Neural progenitor cell (in vitro differentiated cells): ENCODE measurements at regions not wholly inside any gene's neighbourhood (a gene's known extent, or its start where the extent isn't known, plus 50 kb on each side); places are given as distances from the start of the nearest gene placed in this dataset.
"Not testable (repeated sequence)": the region's sequence is repeated elsewhere in the genome, so short reads cannot be mapped to it uniquely, and the experiment has no call there.

Experiments
- DNase-seq: peaks from one replicate; pipeline ENCODE4 v3.0.0-alpha.2; 2016; ENCODE audit warnings: low spot score
- H2AFZ ChIP-seq: fragments of 200-600 bp; sonication (generic); replicated peaks from 2 replicates; pipeline ENCODE4 v1.6.1; 2016; ENCODE audit warnings: antibody characterized with exemption
- H3F3A ChIP-seq: fragments of 200-600 bp; sonication (generic); 2 replicates; pipeline ENCODE4 v1.6.1; 2016; ENCODE audit warnings: antibody characterized with exemption, low read depth
- H3K27ac ChIP-seq: fragments of 200-600 bp; sonication (generic); 2 replicates; pipeline ENCODE4 v1.5.1; 2016; ENCODE audit warnings: mild to moderate bottlenecking
- H3K27me3 ChIP-seq: fragments of 200-600 bp; sonication (generic); 2 replicates; pipeline ENCODE4 v1.6.1; 2016; ENCODE audit warnings: mild to moderate bottlenecking, moderate library complexity
- H3K36me3 ChIP-seq: fragments of 200-600 bp; sonication (generic); 2 replicates; pipeline ENCODE4 v1.5.1; 2016
- H3K4me1 ChIP-seq: fragments of 200-600 bp; sonication (generic); 2 replicates; pipeline ENCODE4 v1.6.1; 2016; ENCODE audit warnings: mixed run types
- H3K4me2 ChIP-seq: fragments of 200-600 bp; sonication (generic); 2 replicates; pipeline ENCODE4 v1.6.1; 2016
- H3K4me3 ChIP-seq: fragments of 200-600 bp; sonication (generic); 2 replicates; pipeline ENCODE4 v1.5.1; 2016
- H3K79me2 ChIP-seq: fragments of 200-600 bp; sonication (generic); 2 replicates; pipeline ENCODE4 v1.6.1; 2016; ENCODE audit warnings: low read depth
- H3K9ac ChIP-seq: fragments of 200-600 bp; sonication (generic); 2 replicates; pipeline ENCODE4 v1.6.1; 2016
- H3K9me3 ChIP-seq: fragments of 200-600 bp; sonication (generic); 2 replicates; pipeline ENCODE4 v1.5.1; 2016; ENCODE audit warnings: low read depth
- H4K20me1 ChIP-seq: fragments of 200-600 bp; sonication (generic); 2 replicates; pipeline ENCODE4 v1.6.1; 2016; ENCODE audit warnings: low read depth
- H3K27ac Mint-ChIP-seq: 3 replicates; pipeline ENCODE4 v1.8.0; 2021; ENCODE audit warnings: mixed read lengths
- H3K27me3 Mint-ChIP-seq: 2 replicates; pipeline ENCODE4 v1.8.0; 2022; ENCODE audit warnings: low read depth, mild to moderate bottlenecking, inconsistent platforms, moderate library complexity, mixed read lengths; ENCODE audit not compliant: insufficient read depth
- H3K36me3 Mint-ChIP-seq: 3 replicates; pipeline ENCODE4 v1.8.0; 2021; ENCODE audit warnings: mixed read lengths
- H3K4me1 Mint-ChIP-seq: 3 replicates; pipeline ENCODE4 v1.8.0; 2021; ENCODE audit warnings: mixed read lengths
- H3K4me3 Mint-ChIP-seq: 3 replicates; pipeline ENCODE4 v1.8.0; 2021; ENCODE audit warnings: mild to moderate bottlenecking, moderate library complexity, mixed read lengths
- H3K9me3 Mint-ChIP-seq: 3 replicates; pipeline ENCODE4 v1.8.0; 2020; ENCODE audit warnings: mixed read lengths
- CTCF ChIP-seq: fragments of 200-600 bp; sonication (generic); IDR thresholded peaks from 2 replicates; pipeline ENCODE4 v1.5.1; 2017; ENCODE audit warnings: antibody characterized with exemption, mild to moderate bottlenecking
- EZH2 ChIP-seq: fragments of 200-600 bp; sonication (generic); IDR thresholded peaks from 2 replicates; pipeline ENCODE4 v1.6.1; 2017; ENCODE audit warnings: antibody characterized with exemption, mild to moderate bottlenecking, moderate library complexity
- EZH2phosphoT487 ChIP-seq: fragments of 200-600 bp; sonication (generic); IDR thresholded peaks from 2 replicates; pipeline ENCODE4 v1.6.1; 2017; ENCODE audit warnings: antibody characterized with exemption

- Histone ChIP-seq H3K27me3 (no peaks in the 10 kb centered on the region), H3K27ac (no peak overlapping the region), H3K4me3 (no peak overlapping the region), H4K20me1 (no peaks in the 10 kb centered on the region), H3K4me2 (no peak overlapping the region), H3K4me1 (no peaks in the 10 kb centered on the region), H3K79me2 (no peaks in the 10 kb centered on the region), H3K36me3 (no peaks in the 10 kb centered on the region), H3F3A (no peaks in the 10 kb centered on the region), H3K9ac (no peak overlapping the region), H3K9me3 (no peaks in the 10 kb centered on the region), H2AFZ (no peak overlapping the region)
- TF ChIP-seq EZH2phosphoT487: no peak
- no peak for TF ChIP-seq CTCF
- TF ChIP-seq EZH2: no peak
- Mint-ChIP-seq H3K27me3 (peaks cover 3% of the 10 kb centered on the region), H3K9me3 (no peaks in the 10 kb centered on the region), H3K4me1 (peaks cover 9% of the 10 kb centered on the region), H3K27ac (no peak overlapping the region), H3K36me3 (no peaks in the 10 kb centered on the region), H3K4me3 (no peak overlapping the region)
- DNase-seq: no peak
Observed at GRCh38 chr17:37818689-37819088, 73.8 kb upstream of the HNF1B start.

DNA sequence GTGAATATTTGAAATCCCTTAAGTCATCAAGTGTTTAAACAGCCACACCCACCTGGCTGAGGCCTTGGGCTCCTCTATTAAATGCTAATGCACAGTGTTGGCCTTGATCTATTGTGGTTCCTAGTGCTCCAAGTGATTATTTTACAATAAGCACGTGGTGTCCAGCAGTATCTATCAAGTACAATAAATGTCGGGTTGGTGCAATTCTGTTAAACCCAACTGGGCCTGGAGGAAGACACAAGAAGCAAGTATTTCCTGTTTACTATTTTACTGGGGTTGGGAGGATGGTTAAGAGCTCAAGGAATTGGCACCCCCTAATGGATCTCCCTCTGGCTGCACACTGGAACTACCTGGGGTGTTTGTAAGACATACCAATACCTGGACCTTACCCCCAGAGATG lies 72.1 kb upstream of the HNF1B start:
- Mint-ChIP-seq H3K36me3 (no peaks in the 10 kb centered on the region), H3K4me3 (no peak overlapping the region), H3K27me3 (peaks cover 3% of the 10 kb centered on the region), H3K4me1 (peaks cover 9% of the 10 kb centered on the region), H3K9me3 (peaks cover 3% of the 10 kb centered on the region), H3K27ac (no peak overlapping the region)
- Histone ChIP-seq H3K79me2 (no peaks in the 10 kb centered on the region), H2AFZ (no peak overlapping the region), H3K9ac (no peak overlapping the region), H3K4me3 (no peak overlapping the region), H3K9me3 (no peaks in the 10 kb centered on the region), H3K36me3 (no peaks in the 10 kb centered on the region), H3K27me3 (no peaks in the 10 kb centered on the region), H3F3A (no peaks in the 10 kb centered on the region), H3K4me1 (no peaks in the 10 kb centered on the region), H3K4me2 (no peak overlapping the region), H4K20me1 (no peaks in the 10 kb centered on the region), H3K27ac (no peak overlapping the region)
- DNase-seq: no peak
- no peak for TF ChIP-seq EZH2phosphoT487
- no peak for TF ChIP-seq EZH2
- no peak for TF ChIP-seq CTCF

DNA sequence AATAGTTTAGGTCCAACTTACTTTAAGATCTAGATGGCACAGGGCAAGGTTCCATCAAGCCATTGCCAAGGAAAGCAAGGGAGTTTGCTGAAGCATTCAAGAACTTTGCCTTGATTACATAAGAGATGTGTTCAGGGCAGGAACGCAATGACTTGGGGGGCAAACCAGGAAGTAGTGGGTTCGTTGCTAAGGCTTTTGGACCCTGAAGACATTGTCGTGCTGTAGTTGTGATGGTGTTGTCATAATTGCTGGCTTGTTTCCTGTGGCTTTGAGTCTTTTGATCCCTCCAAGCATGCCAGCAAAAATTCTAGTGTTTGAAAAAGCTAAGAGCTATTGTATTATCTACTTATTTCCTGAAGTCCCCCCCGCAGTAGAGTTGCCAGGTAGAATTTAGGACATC lies 70.7 kb upstream of the HNF1B start:
- H3K4me1 ChIP-seq: no peaks in the 10 kb centered on the region
- TF ChIP-seq CTCF (no peak), EZH2 (no peak)
- no peak overlapping the region for H3K4me2 ChIP-seq
- no peak for DNase-seq
- H3K9me3 ChIP-seq: no peaks in the 10 kb centered on the region
- Mint-ChIP-seq H3K27me3 (no peaks in the 10 kb centered on the region), H3K27ac (no peak overlapping the region), H3K36me3 (no peaks in the 10 kb centered on the region), H3K9me3 (peaks cover 4% of the 10 kb centered on the region), H3K4me1 (peaks cover 4% of the 10 kb centered on the region), H3K4me3 (no peak overlapping the region)
- no peak overlapping the region for H3K27ac ChIP-seq
- H3K27me3 ChIP-seq: no peaks in the 10 kb centered on the region
- H3K79me2 ChIP-seq: no peaks in the 10 kb centered on the region
- H3K36me3 ChIP-seq: no peaks in the 10 kb centered on the region
- H3K9ac ChIP-seq: no peak overlapping the region
- H3F3A ChIP-seq: no peaks in the 10 kb centered on the region
- H4K20me1 ChIP-seq: no peaks in the 10 kb centered on the region
- H3K4me3 ChIP-seq: no peak overlapping the region
- H2AFZ ChIP-seq: no peak overlapping the region

DNA sequence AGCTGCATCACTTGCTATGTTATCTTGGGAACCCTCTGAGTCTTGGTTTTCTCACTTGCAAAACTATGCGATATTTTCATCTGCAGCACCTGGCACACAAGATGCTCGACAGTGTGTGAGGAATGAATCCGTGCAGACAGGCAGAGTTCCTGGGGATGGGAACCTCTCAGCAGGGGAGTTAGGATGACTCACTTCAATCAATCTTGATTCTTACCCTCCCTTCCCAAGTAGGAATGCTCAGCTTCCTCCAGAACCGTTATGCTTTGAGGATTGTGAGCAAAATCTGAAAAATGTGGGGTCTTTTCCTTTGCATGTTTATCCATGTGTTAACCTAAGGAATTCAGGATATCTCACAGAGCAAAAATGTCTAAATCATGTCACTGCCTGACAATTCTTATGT lies 68.9 kb upstream of the HNF1B start:
- no peak for TF ChIP-seq CTCF
- TF ChIP-seq EZH2: no peak
- no peak for TF ChIP-seq EZH2phosphoT487
- Histone ChIP-seq H3K9ac (no peak overlapping the region), H3F3A (no peaks in the 10 kb centered on the region), H4K20me1 (no peaks in the 10 kb centered on the region), H3K27ac (no peak overlapping the region), H3K27me3 (no peaks in the 10 kb centered on the region), H3K4me1 (no peaks in the 10 kb centered on the region), H3K36me3 (no peaks in the 10 kb centered on the region), H3K4me3 (no peak overlapping the region), H3K4me2 (no peak overlapping the region), H2AFZ (no peak overlapping the region), H3K9me3 (no peaks in the 10 kb centered on the region), H3K79me2 (no peaks in the 10 kb centered on the region)
- no peak overlapping the region for H3K27ac Mint-ChIP-seq
- peaks cover 3% of the 10 kb centered on the region for H3K4me1 Mint-ChIP-seq
- no peaks in the 10 kb centered on the region for H3K36me3 Mint-ChIP-seq
- no peaks in the 10 kb centered on the region for H3K27me3 Mint-ChIP-seq
- H3K4me3 Mint-ChIP-seq: no peak overlapping the region
- DNase-seq: no peak
- peaks cover 4% of the 10 kb centered on the region for H3K9me3 Mint-ChIP-seq

GRCh38 chr17:37808846-37809245 lies 64.0 kb upstream of the HNF1B start:
- H3K36me3 ChIP-seq, H3K4me2 ChIP-seq, H3K27ac ChIP-seq, H3K27me3 Mint-ChIP-seq, H3K27ac Mint-ChIP-seq, H3K9me3 Mint-ChIP-seq, H3K4me3 ChIP-seq, H3K9me3 ChIP-seq, H3K4me1 Mint-ChIP-seq, H3K27me3 ChIP-seq, H3K79me2 ChIP-seq, H3K36me3 Mint-ChIP-seq, H2AFZ ChIP-seq, DNase-seq, H3K4me3 Mint-ChIP-seq, H3K4me1 ChIP-seq, H3F3A ChIP-seq, H3K9ac ChIP-seq, H4K20me1 ChIP-seq: not testable (repeated sequence)
